GM18520 (cell line): ENCODE measurements at regions not wholly inside any gene's neighbourhood (a gene's known extent, or its start where the extent isn't known, plus 50 kb on each side); places are given as distances from the start of the nearest gene placed in this dataset.

Experiments
- ATAC-seq: cut with Tn5 transposase; IDR thresholded peaks from one replicate; pipeline ENCODE4 v1.9.1; 2021; ENCODE audit not compliant: unreplicated experiment

- no peak for ATAC-seq
Measured at GRCh38 chr10:64067859-64068258, 546.7 kb downstream of the REEP3 start.

- ATAC-seq = no peak
Measured at GRCh38 chr10:64070241-64070640, 549.0 kb downstream of the REEP3 start.

GRCh38 chr10:64071218-64071617 lies 550.0 kb downstream of the REEP3 start:
- ATAC-seq = no peak

DNA sequence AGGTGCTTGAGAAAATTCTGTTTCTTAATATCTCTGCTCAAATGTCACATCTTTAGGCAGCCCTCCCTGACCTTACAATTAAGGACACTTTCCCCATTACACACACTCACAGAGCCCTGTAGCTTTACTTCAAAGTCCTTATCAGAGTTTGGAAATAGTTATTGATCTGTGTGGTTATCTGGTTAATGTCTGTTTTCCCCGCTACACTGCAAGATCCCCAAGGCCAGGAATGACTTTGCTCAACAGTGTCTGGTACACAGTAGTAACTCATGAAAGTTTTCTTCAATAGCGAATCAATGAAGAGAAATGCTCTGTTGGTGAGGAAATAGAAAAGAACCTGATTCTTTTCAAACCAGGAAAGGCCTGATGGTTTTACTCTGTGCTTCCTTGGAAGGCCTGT lies 554.4 kb downstream of the REEP3 start:
- no peak for ATAC-seq

- ATAC-seq = no peak
Measured at GRCh38 chr10:64076322-64076940, 555.2 kb downstream of the REEP3 start.

DNA sequence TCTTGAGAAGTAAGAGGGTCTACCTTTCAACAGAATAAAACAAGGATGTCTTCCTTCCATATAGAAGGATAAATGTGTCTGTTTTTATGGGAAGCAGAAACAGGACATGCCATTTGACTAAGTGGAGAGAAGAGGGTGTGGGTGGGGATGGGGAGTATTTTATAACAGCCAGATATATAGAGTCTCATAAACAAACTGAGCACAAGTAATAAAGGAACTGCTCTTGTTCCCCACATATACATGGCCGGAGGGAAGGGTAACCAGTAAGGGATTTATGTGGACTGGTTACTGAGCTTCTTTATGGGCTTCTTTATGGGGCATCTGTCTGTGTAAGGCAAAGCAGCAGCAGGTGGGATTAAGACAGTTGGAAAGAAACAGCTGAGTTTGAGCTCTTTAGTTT lies 558.1 kb downstream of the REEP3 start:
- ATAC-seq = no peak

DNA sequence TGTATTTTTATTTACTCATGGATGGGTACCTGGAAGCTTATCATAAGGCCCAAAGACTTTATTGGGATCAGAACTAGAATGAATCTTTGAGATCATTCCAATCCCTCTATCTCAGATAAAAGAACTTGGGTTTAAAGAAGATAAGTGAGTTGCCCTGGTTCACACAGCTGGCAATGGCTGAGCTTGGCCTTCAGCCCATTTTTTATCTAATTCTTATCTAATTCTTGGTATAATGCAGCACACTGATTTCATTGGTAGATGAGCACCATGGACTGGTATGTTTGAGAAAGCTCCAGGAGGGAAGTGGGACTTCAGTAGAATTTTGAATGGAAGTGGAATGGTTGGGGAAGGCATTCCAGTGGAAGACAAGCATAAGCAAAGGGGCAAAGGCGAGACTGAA lies 558.9 kb downstream of the REEP3 start:
- no peak for ATAC-seq

DNA sequence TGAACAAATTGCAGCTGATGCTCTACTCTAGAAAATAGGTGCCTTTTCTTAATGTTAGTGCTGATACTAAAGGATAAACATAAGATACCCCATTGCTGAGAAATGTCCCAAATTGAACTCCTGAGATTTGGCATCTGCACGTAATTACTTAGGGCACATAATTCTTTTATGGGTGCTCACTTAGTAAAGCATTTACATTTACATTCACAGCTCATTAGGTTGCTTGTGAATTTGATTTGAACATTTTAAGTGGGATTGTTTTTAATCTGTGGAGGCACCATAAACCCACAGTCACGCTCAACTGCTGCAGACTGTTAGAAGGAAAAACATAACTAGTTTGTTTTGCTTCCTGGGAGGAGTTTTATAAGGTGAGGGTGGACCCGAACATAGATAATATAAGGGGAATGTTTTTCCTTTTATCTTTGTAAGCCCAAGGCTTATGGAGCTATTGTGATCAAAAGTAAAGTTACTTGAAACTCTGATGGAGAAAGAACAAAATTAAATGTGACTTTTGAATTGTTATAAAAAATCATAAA lies 560.8 kb downstream of the REEP3 start:
- ATAC-seq = no peak

DNA sequence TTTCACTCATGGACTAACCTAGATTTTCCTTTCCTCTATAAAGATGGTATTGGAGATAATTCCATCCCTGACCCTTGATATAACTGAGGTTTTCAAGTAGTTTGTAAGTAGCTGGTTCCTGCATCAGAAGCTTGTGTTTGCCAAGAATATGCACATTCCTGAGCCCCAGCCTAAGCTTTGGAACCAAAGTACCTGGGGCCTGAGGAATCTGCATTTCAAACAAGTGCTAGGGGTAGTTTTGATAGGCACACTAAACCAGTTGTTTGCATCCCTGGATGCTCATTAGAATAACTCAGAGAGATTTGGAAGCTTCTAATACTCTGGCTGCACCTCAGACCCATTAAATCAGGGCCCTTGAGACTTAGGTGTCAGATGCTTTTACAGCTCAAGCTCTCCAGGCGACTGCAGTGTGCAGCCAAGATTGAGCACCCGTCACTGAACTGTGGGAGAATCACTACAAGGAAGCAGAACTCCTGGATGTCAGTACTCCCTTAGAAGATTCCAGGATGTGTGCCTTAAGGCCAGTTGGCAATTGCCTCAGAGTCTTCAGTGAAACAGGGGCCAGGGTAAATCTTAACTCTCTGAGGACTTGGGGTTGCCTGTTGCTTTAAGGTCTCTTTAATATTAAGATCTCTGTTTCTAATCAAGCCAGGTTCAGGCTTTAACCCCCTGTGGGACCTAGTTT lies 565.0 kb downstream of the REEP3 start:
- ATAC-seq = no peak

DNA sequence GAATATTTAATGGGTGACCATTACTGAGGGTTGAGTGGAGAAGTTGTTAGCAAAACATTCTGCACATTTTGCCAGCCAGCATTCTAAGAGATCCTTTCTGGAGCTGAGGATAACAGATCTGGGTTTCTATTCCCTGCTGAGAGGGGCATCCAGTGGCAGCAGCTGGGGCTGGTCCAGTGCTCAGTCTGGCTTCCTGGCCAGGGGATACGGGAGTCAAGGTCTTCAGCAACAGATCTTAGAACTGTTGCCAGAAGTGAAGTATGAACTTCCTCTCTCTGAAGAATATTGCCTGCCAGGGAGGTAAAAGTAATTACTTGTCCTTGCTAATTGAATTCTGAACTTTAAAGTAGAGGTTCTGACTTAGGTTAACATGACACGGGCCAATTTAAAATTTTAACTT lies 568.4 kb downstream of the REEP3 start:
- ATAC-seq = no peak

GRCh38 chr10:64090865-64091264 lies 569.7 kb downstream of the REEP3 start:
- ATAC-seq = no peak

DNA sequence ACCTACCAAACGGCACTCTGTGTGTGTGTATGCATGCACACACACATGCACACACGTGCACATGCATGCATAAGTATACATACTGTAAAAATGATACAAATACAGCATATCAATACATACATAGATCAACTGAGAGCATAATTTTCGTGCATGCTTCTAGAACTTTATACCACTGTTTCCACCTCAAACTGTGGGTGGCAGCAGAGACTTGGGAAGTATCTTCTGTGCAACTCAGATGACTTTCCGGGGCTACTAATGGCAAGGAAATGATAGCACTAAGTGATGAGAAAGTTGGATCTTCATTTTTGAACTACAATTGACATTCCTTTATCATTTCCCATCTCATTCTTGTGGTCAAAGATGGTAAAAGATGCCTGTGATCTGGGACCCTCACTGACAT lies 570.7 kb downstream of the REEP3 start:
- no peak for ATAC-seq

GRCh38 chr10:64093304-64093703 lies 572.1 kb downstream of the REEP3 start:
- no peak for ATAC-seq

DNA sequence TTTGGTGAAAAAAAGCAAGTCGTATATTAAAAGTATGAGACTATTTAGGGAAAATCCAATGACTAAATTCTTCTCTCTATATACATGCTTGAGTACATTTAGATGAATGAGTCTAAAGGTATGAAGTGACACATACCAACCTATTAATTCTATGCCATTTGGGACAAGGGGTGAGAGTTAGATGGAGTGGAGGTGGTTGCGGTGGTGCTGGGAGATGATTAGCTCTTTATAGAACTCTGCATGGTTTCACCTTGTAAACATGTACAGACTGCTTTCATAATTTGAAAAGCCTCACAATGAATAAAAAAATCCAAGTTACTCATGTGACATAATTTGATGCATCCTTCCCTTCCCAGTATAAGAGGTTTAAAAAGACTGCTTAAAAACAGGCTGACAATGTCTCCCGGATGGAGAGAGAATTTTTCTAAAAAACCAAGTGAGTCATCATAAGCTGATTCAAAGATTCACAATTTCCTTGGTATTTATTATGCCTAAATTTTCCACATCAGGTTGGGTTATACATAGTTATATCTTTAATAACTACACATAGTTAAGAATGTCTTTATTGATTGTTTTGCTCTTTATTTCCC lies 572.8 kb downstream of the REEP3 start:
- ATAC-seq = no peak

GRCh38 chr10:64096941-64097340 lies 575.7 kb downstream of the REEP3 start:
- no peak for ATAC-seq

GRCh38 chr10:64097391-64098122 lies 576.4 kb downstream of the REEP3 start:
- ATAC-seq = no peak

GRCh38 chr10:64098994-64099393 lies 577.8 kb downstream of the REEP3 start:
- no peak for ATAC-seq

DNA sequence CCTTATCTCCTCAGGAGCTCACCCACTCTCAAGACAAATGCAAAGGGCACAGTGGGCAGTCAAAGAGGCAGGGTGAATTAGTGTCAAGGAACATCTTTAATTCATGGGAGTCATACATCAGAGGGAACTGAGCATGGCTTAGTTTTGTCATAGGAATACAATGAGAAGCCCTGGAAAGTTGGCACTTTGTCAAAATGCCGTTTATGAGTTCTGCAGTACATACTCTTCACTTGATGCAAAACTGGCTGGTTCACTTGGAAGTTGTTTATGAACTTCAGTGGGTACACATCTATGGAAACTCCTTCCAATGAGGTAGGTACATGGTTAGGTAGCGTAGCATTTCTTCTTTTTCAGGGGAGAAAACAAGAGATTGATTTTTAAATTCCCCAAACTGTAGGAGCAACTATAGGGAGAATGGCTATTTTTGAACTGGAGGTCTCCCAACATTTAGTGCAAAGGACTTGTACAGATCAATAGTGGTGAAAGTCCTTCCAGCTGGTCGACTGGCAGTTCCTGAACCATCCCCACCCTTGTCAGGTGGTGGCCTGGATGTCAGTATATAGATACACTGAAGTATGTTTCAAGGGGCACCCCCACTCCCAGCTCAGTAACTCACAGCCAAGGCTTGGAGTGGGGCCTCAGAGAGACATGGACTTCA lies 580.5 kb downstream of the REEP3 start:
- ATAC-seq = no peak

DNA sequence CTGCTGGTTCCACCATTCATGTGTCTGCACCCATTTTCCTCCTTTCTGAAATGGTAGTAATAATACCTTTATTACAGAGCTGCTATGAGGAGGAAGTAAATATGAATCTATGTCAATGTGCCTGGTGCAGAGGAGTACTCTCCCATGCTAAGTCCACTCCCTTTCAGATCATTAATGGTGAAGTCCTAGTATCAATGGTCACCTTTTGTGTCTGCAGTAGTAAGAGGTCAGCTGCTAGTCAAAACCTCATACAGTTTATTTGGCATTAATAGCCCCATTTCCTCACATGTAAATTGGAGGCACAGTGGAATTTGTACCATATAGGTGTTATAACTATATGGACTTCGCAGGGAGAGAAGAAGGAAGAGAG lies 581.0 kb downstream of the REEP3 start:
- no peak for ATAC-seq

DNA sequence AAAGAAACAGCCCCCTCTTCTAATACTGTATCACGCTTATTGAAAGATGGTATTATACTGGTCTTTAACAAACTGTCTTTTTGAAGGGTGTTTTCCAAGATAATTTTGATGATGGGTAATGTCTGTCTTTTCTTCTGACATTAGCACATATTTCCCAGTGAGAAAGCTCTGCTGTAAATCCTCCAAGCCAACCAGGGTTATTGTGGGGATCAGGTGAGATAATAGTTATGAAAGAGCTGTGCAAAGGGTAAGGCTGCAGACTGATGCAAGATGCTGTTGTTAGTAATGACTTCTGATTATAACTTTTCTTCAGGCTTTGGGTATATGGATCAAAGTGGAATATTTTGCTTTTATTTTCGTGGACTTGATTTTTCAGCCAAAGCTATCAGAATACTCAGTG lies 581.7 kb downstream of the REEP3 start:
- no peak for ATAC-seq

DNA sequence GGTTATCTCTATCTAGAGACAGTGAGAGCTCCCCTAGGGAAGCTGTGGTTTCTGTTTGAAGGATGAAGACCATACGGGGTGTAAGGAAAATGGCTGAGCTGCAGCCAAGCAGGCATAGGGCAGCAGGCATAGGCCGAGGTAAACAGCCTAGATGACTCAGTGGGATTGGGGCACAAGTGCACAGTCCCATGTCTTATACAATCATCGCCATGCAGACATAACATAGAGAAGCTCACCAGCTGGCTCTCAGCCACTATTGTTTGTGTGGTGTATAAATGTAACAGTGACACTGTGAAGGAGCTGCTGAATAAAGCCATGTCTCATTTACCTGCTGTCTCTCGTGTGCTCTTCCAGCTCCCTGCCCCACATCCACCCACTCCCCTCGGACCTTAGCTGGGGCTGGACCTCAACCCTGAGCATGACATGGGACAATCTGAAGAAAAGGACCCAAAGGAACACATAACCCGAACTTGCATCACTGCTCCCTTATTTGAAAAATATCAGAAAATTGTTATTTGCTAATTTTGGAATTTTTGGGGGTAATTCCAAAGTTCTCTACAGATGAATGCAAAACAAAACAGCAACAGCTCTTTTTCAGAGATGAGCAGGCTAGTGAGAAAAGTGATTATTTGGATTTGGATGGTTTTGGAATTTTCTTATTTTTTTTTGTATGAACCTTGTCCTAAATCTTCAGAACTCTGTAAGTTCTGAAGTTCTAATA lies 582.7 kb downstream of the REEP3 start:
- no peak for ATAC-seq
